RWPE1 (cell line): ENCODE measurements at regions not wholly inside any gene's neighbourhood (a gene's known extent, or its start where the extent isn't known, plus 50 kb on each side); places are given as distances from the start of the nearest gene placed in this dataset.
"Not testable (repeated sequence)": the region's sequence is repeated elsewhere in the genome, so short reads cannot be mapped to it uniquely, and the experiment has no call there.

Experiments used
- CTCF ChIA-PET: fragments of 350-600 bp; sonication (Branson Sonifier 250); formaldehyde crosslinking; extraction: SDS; loops from one replicate; lab custom pipeline; 2021; lab: Yijun Ruan, JAX
- POLR2A ChIA-PET: fragments of 400-600 bp; formaldehyde crosslinking; extraction: SDS; loops from one replicate; lab custom pipeline; 2020; ENCODE audit warnings: antibody characterized with exemption; ENCODE audit not compliant: low non-redundant PET; lab: Yijun Ruan, JAX
- DNase-seq: peaks from one replicate; pipeline ENCODE4 v3.0.0; 2012; ENCODE audit warnings: low spot score
- H3K27ac ChIP-seq: fragments of 450-650 bp; 2 replicates; pipeline ENCODE4 v1.5.1; 2017
- CTCF ChIP-seq: fragments of 450-650 bp; conservative IDR thresholded peaks from 2 replicates; pipeline ENCODE4 v1.5.1; 2017; ENCODE audit warnings: low read depth, mild to moderate bottlenecking

DNA sequence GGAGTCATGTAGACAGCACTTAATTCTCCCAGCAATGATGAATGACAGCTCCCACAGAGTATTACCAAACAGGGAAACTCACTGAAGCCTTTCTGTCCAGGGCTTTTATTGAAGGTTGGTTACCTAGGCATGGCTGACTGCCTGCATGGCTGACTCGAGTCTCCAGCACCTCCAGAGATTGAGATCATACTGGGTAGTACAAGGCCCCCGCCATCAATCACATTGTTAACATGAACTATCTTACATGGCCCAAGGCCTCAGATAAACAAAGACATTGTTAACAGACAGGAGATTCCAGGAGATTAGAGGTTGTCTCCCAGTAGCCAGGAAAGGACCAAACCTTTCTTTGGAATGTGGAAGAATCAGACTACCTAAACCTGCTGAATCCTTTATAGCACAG is 128.3 kb upstream of the LSM14A start:
- no peak for TF ChIP-seq CTCF
- CTCF ChIA-PET = no interaction called here

DNA sequence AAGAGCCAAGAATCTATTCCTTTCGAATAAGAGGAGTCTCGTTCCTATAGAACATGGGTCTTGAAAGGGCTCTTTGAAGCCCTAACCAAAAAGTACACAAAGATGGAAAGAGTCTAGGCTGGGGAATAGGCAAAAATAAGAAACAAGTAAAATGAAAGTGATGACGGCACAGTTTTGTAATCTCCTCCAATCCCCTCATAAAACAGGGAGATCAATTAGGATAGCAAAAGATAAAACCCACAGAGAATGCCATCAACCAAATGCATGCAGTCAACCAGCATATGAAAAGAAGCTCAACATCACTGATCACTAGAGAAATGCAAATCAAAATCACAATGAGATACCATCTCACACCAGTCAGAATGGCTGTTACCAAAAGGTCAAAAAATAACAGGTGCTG is 122.4 kb upstream of the LSM14A start:
- CTCF ChIA-PET = no interaction called here
- no peak for DNase-seq
- POLR2A ChIA-PET = no interaction called here
- no peak for TF ChIP-seq CTCF
- H3K27ac ChIP-seq = no peak overlapping the region

More for the DNA sequence above, 128.3 kb upstream of the LSM14A start:
- DNase-seq = no peak
- POLR2A ChIA-PET = no interaction called here
- no peak overlapping the region for H3K27ac ChIP-seq

GRCh38 chr19:34050430-34050829 is 121.9 kb upstream of the LSM14A start:
- CTCF ChIA-PET, H3K27ac ChIP-seq, POLR2A ChIA-PET, DNase-seq: not testable (repeated sequence)

- POLR2A ChIA-PET = no interaction called here
- no peak for TF ChIP-seq CTCF
- no peak overlapping the region for H3K27ac ChIP-seq
- CTCF ChIA-PET = no interaction called here
- DNase-seq = no peak
These were observed 121.0 kb upstream of the LSM14A start for GRCh38 chr19:34051255-34051654.

GRCh38 chr19:34057155-34057554 is 115.1 kb upstream of the LSM14A start:
- DNase-seq = no peak

DNA sequence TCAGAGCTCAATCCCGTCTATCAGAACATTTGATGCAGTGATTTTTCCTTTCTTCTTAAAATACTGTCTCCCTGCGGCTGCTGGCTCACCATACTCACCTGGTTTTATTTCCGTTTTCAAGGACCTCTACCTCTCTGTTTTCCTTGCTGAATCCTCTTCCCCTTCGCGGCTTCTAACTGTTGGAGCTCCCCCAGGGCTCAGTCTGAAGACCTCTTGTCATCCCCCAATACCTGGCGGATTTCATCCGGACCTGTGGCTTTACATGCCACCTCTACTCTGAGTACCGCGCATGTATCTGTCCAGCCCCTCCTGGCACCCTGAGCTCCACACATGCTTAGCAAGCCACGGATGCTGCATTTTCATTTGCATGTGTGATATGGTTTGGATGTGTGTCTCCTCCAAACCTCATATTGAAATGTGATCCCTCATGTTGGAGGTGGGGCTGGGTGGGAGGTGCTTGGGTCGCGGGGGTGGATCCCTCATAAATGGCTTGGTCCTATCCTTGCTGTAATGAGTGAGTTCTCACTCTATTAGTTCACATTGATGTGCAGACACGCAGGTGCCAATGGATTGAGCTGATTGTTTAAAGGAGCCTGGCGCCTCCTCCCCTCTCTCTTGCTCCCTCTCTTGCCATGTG is 106.2 kb upstream of the LSM14A start:
- DNase-seq = no peak
- CTCF ChIA-PET = interaction anchor here (0.5 to 0.9 kb wide), 4 partner anchors 24 to 1379 kb away, joined by 3 to 6 read pairs (median 4); no protein-coding TSS in a partner anchor
- no peak overlapping the region for H3K27ac ChIP-seq
- no peak for TF ChIP-seq CTCF
- POLR2A ChIA-PET = no interaction called here

More at GRCh38 chr19:34057155-34057554, 115.1 kb upstream of the LSM14A start:
- TF ChIP-seq CTCF = no peak
- CTCF ChIA-PET = interaction anchor here (0.6 kb wide), 1 partner anchor 39 kb away, joined by 3 read pairs; no protein-coding TSS in a partner anchor
- no peak overlapping the region for H3K27ac ChIP-seq
- POLR2A ChIA-PET = no interaction called here

GRCh38 chr19:34067861-34068271 is 104.4 kb upstream of the LSM14A start:
- DNase-seq = peak; percentile 55
- no peak for TF ChIP-seq CTCF
- ChIA-PET POLR2A (no interaction called here), CTCF (no interaction called here)
- no peak overlapping the region for H3K27ac ChIP-seq
